ENCODE measurements at regions not wholly inside any gene's neighbourhood (a gene's known extent, or its start where the extent isn't known, plus 50 kb on each side); places are given as distances from the start of the nearest gene placed in this dataset.

DNA sequence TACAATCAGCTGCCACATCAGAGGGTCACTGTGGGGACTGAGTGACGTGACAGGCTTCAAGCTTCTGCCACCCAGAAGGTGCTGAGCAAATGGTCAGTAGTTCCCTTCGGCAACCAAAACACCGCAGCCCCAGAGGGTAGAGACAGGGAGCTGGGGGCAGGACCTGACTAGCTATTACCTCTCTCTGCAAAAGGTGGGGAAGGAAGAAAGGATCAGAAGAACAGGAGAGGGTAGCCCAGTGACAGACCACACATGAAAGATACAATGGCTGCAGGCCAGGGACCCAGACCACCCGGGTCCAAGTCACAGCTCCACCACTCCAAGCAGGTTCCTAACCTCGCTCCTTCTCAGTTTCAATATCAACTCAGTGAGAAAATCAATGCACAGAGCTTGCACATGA is 377.1 kb downstream of the NPHP4 start:
- TF ChIP-seq POLR2A (IDR thresholded peaks at IDR 0.05) = no peak
- TF ChIP-seq, protein P1, sequence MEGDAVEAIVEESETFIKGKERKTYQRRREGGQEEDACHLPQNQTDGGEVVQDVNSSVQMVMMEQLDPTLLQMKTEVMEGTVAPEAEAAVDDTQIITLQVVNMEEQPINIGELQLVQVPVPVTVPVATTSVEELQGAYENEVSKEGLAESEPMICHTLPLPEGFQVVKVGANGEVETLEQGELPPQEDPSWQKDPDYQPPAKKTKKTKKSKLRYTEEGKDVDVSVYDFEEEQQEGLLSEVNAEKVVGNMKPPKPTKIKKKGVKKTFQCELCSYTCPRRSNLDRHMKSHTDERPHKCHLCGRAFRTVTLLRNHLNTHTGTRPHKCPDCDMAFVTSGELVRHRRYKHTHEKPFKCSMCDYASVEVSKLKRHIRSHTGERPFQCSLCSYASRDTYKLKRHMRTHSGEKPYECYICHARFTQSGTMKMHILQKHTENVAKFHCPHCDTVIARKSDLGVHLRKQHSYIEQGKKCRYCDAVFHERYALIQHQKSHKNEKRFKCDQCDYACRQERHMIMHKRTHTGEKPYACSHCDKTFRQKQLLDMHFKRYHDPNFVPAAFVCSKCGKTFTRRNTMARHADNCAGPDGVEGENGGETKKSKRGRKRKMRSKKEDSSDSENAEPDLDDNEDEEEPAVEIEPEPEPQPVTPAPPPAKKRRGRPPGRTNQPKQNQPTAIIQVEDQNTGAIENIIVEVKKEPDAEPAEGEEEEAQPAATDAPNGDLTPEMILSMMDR (IDR thresholded peaks at IDR 0.05) = no peak
